ENCODE measurements at regions not wholly inside any gene's neighbourhood (a gene's known extent, or its start where the extent isn't known, plus 50 kb on each side); places are given as distances from the start of the nearest gene placed in this dataset.

GRCh38 chr2:9092383-9093282, 89.1 kb upstream of the MBOAT2 start:
- TF ChIP-seq YY1 (IDR thresholded peaks at IDR 0.05; ENCODE audit: insufficient read depth, insufficient read length) (no peak), ZNF274 (IDR thresholded peaks at IDR 0.05; ENCODE audit: low read depth, low read length) (no peak), SUZ12 (IDR thresholded peaks at IDR 0.05; ENCODE audit: extremely low read depth, insufficient read depth, insufficient read length) (no peak)
